Fibroblast of lung (primary cell): ENCODE measurements at regions not wholly inside any gene's neighbourhood (a gene's known extent, or its start where the extent isn't known, plus 50 kb on each side); places are given as distances from the start of the nearest gene placed in this dataset.

Source experiments
- CTCF ChIP-seq, 2 donors: IDR thresholded peaks in 1 of 2; conservative IDR thresholded peaks in 1 of 2; 1 replicate in 1 of 2; 2 replicates in 1 of 2; pipeline ENCODE4 v1.5.1; 2011 to 2012; ENCODE audit warnings: low read length in 2 of 2, control low read depth in 1 of 2, inconsistent platforms in 1 of 2, low read depth in 1 of 2, mild to moderate bottlenecking in 1 of 2
- EZH2 ChIP-seq: IDR thresholded peaks from 2 replicates; pipeline ENCODE4 v1.5.1; 2012; ENCODE audit warnings: low read length, control low read depth, mild to moderate bottlenecking; ENCODE audit errors: missing control alignments

- TF ChIP-seq CTCF (conservative IDR thresholded peaks at IDR 0.05 in 1 of 2, IDR thresholded peaks at IDR 0.05 in 1 of 2; ENCODE audit: low read depth in 1 of 2, low read length in 2 of 2) (no peak), EZH2 (no peak)
Observed at GRCh38 chr16:79998143-79998542, 397.6 kb upstream of the MAF start.
